ENCODE measurements at regions not wholly inside any gene's neighbourhood (a gene's known extent, or its start where the extent isn't known, plus 50 kb on each side); places are given as distances from the start of the nearest gene placed in this dataset.

DNA sequence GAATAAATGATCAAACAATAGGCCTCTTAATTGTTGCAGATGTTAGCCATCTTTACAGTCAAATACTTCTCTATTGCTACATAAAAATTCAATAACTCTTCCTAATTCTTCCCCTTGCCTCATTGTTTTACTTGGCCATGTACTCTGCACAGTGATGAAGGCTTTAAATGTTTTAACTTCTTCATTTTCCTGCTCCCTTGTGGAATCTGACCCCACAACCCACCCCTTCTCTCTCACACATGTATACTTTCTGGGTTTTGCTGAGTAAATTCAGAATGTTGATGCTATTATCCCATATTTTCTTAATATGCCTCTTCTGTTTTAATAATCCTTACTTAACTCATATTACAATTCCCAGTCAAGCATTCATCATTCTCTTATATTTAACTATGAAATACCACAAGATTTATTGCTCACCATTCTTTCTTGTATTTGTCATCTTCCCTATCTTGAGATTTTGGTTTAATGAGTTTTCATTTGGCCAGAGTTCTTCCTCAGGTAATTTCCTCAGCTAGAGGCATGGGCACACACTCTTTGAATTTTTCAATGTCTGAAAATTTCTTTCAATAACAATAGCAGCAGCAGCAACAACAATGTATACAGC is 327.8 kb upstream of the USP24 start:
- TF ChIP-seq, protein P1, sequence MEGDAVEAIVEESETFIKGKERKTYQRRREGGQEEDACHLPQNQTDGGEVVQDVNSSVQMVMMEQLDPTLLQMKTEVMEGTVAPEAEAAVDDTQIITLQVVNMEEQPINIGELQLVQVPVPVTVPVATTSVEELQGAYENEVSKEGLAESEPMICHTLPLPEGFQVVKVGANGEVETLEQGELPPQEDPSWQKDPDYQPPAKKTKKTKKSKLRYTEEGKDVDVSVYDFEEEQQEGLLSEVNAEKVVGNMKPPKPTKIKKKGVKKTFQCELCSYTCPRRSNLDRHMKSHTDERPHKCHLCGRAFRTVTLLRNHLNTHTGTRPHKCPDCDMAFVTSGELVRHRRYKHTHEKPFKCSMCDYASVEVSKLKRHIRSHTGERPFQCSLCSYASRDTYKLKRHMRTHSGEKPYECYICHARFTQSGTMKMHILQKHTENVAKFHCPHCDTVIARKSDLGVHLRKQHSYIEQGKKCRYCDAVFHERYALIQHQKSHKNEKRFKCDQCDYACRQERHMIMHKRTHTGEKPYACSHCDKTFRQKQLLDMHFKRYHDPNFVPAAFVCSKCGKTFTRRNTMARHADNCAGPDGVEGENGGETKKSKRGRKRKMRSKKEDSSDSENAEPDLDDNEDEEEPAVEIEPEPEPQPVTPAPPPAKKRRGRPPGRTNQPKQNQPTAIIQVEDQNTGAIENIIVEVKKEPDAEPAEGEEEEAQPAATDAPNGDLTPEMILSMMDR (IDR thresholded peaks at IDR 0.05; ENCODE audit: borderline replicate concordance, insufficient read depth, low read depth, low read length): no peak
- H3K4me3 ChIP-seq (ENCODE audit: low read depth, low read length): no peak overlapping the region

DNA sequence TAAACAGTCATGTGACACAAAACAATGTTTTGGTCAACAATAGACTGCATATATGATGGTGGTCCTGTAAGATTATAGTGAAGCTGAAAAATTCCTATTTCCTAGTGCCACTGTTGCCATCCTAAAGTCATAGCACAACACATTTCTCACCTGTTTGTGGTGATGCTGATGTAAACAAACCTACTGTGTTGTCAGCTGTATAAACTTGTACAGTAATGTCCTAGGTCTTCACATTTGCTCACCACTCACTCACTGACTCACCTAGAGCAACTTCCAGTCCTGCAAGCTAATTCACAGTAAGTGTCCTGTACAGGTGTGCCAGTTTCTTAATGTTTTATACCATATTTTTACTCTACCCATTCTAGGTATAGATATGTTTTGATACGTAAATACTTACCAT is 326.1 kb upstream of the USP24 start:
- TF ChIP-seq, protein P1 (IDR thresholded peaks at IDR 0.05; ENCODE audit: borderline replicate concordance, insufficient read depth, low read depth, low read length): no peak
- H3K4me3 ChIP-seq (ENCODE audit: low read depth, low read length): no peak overlapping the region

DNA sequence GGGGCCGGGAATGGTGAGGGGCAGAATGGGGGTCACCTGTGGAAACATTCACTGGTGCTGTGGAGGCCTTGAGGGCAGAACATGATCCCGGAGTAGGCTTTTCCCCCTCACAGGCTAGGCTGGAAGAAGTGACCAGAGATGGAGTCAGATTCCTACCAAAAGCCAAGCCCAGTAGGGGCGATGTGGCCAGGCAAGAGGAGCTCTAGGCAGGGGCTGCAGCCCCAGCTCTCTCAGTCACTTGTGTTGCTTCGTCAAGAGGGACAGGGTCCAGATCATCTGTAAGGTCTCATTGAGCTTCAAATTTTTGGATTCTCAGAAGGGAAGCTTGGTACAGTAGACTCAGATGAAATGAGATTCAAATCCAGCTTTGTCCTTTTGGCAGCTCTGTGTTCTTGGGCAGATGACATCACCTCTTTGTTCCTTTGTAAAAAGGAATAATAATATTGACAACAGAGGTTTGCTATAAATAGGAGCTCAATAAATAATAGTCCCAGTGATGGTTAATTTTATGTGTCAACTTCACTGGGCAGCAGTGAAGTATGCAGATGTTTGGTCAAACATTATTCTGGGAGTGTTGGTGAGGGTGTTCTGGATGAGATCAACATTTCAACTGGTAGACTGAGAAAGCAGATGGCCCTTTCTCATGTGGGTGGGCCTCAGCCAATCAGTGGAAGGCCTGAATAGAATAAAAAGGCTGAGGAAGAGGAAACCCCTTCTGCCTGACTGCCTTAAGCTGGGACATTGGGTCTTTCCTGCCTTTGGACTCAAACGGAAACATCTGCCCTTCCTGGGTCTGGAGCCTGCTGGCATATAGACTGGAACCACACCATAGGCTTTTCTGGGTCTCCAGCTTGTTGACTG is 324.7 kb upstream of the USP24 start:
- no peak overlapping the region for H3K4me3 ChIP-seq (ENCODE audit: low read depth, low read length)
- TF ChIP-seq, protein P1 (IDR thresholded peaks at IDR 0.05; ENCODE audit: borderline replicate concordance, insufficient read depth, low read depth, low read length): no peak

DNA sequence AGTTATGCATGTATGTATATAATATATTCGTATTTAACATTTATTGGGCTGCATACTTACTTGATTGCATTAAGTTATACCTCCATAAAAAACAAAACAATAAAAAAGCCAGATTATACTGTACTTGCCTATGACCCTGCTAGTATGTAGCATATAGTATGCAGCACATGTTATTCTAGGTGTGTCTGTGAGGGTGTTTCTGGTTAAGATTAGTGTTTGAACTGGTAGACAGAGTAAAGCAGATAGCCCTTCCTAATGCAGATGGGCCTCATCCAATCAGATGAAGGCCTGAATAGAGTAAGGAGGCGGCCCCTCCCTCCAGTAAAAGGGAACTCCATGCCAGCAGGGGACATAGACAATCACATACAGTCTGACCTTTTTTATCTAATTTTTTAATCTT is 323.3 kb upstream of the USP24 start:
- TF ChIP-seq, protein P1 (IDR thresholded peaks at IDR 0.05; ENCODE audit: borderline replicate concordance, insufficient read depth, low read depth, low read length): no peak

DNA sequence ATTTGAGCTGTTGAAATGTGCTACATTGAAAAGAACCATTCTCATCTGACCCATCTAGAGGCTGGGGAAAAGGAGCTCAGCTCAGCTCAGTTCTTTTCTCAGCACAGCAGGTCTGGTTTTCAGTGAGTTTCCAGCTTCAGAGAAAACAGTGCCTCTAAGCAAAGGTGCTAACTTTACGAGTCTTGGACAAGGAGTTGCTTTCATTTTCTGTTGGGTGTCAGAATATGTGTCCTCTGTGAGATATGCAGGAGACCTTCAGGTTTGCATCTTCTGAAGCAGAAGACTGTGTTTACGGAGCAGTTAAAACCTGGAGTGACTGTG is 321.3 kb upstream of the USP24 start:
- no peak overlapping the region for H3K4me3 ChIP-seq (ENCODE audit: low read depth, low read length)
- TF ChIP-seq, protein P1 (IDR thresholded peaks at IDR 0.05; ENCODE audit: borderline replicate concordance, insufficient read depth, low read depth, low read length): no peak

More for the DNA sequence above, 323.3 kb upstream of the USP24 start:
- H3K4me3 ChIP-seq (ENCODE audit: low read depth, low read length): no peak overlapping the region

DNA sequence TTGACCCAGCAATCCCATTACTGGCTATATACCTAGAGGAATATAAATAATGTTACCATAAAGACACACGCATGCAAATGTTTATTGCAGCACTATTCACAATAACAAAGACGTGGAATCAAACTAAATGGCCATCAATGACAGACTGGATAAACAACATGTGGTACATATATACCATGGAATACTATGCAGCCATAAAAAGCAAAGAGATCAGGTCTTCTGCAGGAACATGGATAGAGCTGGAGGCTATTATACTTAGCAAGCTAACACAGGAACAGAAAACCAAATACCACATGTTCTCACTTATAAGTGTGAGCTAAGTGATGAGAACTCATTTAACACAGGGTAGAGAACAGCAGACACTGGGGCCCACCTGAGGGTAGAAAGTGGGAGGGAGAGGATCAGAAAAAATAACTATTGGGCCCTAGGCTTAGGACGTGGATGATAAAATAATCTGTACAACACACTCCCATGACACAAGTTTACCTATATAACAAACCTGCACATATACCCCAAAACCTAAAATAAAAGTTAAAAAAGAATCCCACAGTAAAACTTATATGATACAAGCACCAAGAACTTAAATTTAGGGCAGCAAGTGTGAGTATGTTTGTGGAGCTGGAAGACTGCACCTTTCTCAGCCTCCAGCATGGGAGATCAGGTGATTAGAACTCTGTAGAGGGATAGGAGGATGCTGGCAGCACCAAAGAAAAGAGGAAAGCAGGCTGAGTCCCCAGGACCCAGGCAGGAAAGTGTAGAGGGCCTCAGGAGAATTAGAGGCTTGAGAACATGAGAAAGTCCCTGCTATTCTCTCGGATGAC is 320.8 kb upstream of the USP24 start:
- no peak overlapping the region for H3K4me3 ChIP-seq (ENCODE audit: low read depth, low read length)
- TF ChIP-seq, protein P1 (IDR thresholded peaks at IDR 0.05; ENCODE audit: borderline replicate concordance, insufficient read depth, low read depth, low read length): no peak

Measured in GM12875 (cell line).